Smooth muscle cell (in vitro differentiated cells): ENCODE measurements at regions not wholly inside any gene's neighbourhood (a gene's known extent, or its start where the extent isn't known, plus 50 kb on each side); places are given as distances from the start of the nearest gene placed in this dataset.

ENCODE experiments used
- DNase-seq: peaks from one replicate; lab custom pipeline; 2025; ENCODE audit not compliant: unreplicated experiment; lab: John Stamatoyannopoulos, UW
- H2AFZ ChIP-seq: fragments of 200-600 bp; sonication (generic); 2 replicates; pipeline ENCODE4 v1.6.0; 2016; ENCODE audit warnings: antibody characterized with exemption, low read depth, mild to moderate bottlenecking
- H3F3A ChIP-seq: fragments of 200-600 bp; sonication (generic); 2 replicates; pipeline ENCODE4 v1.6.0; 2017; ENCODE audit warnings: antibody characterized with exemption, low read depth
- H3K27ac ChIP-seq: fragments of 200-600 bp; sonication (generic); 2 replicates; pipeline ENCODE4 v1.5.1; 2016; ENCODE audit warnings: low read depth, mild to moderate bottlenecking
- H3K27me3 ChIP-seq: fragments of 200-600 bp; sonication (generic); 2 replicates; pipeline ENCODE4 v1.6.1; 2016; ENCODE audit warnings: low read depth, mild to moderate bottlenecking
- H3K36me3 ChIP-seq: fragments of 200-600 bp; sonication (generic); 2 replicates; pipeline ENCODE4 v1.5.1; 2016; ENCODE audit warnings: low read depth
- H3K4me1 ChIP-seq: fragments of 200-600 bp; sonication (generic); 2 replicates; pipeline ENCODE4 v1.5.1; 2016; ENCODE audit warnings: low read depth
- H3K4me2 ChIP-seq: fragments of 200-600 bp; sonication (generic); 2 replicates; pipeline ENCODE4 v1.6.0; 2016; ENCODE audit warnings: mild to moderate bottlenecking
- H3K4me3 ChIP-seq: fragments of 200-600 bp; sonication (generic); 2 replicates; pipeline ENCODE4 v1.5.1; 2016; ENCODE audit warnings: mild to moderate bottlenecking
- H3K79me2 ChIP-seq: fragments of 200-600 bp; sonication (generic); 2 replicates; pipeline ENCODE4 v1.6.0; 2016; ENCODE audit warnings: low read depth, mild to moderate bottlenecking
- H3K9ac ChIP-seq: fragments of 200-600 bp; sonication (generic); 2 replicates; pipeline ENCODE4 v1.6.0; 2016; ENCODE audit warnings: low read depth
- H3K9me3 ChIP-seq: fragments of 200-600 bp; sonication (generic); replicated peaks from 2 replicates; pipeline ENCODE4 v1.5.1; 2016; ENCODE audit warnings: low read depth
- H4K20me1 ChIP-seq: fragments of 200-600 bp; sonication (generic); 2 replicates; pipeline ENCODE4 v1.6.0; 2016; ENCODE audit warnings: low read depth
- WGBS: methylation state at CpG from one replicate; pipeline ENCODE4 v1.1.7; 2016; ENCODE audit warnings: low lambda C conversion rate; 5-methylcytosine and 5-hydroxymethylcytosine counted together
- TF ChIP-seq, protein P1 (sequence below): fragments of 200-600 bp; sonication (generic); IDR thresholded peaks from 2 replicates; pipeline ENCODE4 v1.5.1; 2017; ENCODE audit warnings: borderline replicate concordance, mild to moderate bottlenecking, antibody characterized with exemption; ENCODE audit not compliant: insufficient read depth, poor library complexity, severe bottlenecking

DNA sequence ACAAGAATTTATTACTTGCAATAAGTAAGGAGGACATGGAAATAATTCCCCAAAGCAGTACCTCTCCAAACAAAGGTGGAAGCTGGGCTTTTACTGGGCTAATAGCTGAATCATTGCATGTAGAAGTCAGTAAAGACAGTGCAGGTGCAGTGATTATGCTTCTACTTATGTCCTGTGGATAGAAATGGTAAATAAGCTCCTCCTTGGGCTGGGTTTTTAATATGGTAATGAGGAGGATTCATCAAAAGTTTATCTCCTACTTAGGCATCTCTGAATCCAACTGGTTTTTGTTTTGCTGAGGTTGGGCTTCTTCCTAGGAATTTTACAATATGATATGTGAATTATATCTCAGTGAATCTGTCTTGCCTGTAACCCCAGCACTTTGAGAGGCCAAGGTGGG lies 297.4 kb upstream of the MC4R start:
- no peaks in the 10 kb centered on the region for H3K79me2 ChIP-seq
- no peaks in the 10 kb centered on the region for H3K9me3 ChIP-seq
- no peak overlapping the region for H3K27ac ChIP-seq
- no peak for DNase-seq
- TF ChIP-seq, protein P1, sequence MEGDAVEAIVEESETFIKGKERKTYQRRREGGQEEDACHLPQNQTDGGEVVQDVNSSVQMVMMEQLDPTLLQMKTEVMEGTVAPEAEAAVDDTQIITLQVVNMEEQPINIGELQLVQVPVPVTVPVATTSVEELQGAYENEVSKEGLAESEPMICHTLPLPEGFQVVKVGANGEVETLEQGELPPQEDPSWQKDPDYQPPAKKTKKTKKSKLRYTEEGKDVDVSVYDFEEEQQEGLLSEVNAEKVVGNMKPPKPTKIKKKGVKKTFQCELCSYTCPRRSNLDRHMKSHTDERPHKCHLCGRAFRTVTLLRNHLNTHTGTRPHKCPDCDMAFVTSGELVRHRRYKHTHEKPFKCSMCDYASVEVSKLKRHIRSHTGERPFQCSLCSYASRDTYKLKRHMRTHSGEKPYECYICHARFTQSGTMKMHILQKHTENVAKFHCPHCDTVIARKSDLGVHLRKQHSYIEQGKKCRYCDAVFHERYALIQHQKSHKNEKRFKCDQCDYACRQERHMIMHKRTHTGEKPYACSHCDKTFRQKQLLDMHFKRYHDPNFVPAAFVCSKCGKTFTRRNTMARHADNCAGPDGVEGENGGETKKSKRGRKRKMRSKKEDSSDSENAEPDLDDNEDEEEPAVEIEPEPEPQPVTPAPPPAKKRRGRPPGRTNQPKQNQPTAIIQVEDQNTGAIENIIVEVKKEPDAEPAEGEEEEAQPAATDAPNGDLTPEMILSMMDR, result no peak
- H3K27me3 ChIP-seq, result no peaks in the 10 kb centered on the region
- H3K9ac ChIP-seq, result no peak overlapping the region
- H3K4me1 ChIP-seq, result no peaks in the 10 kb centered on the region
- no peak overlapping the region for H2AFZ ChIP-seq
- no peaks in the 10 kb centered on the region for H4K20me1 ChIP-seq
- no peak overlapping the region for H3K4me2 ChIP-seq
- no peaks in the 10 kb centered on the region for H3K36me3 ChIP-seq
- H3K4me3 ChIP-seq, result no peak overlapping the region
- H3F3A ChIP-seq, result no peaks in the 10 kb centered on the region

DNA sequence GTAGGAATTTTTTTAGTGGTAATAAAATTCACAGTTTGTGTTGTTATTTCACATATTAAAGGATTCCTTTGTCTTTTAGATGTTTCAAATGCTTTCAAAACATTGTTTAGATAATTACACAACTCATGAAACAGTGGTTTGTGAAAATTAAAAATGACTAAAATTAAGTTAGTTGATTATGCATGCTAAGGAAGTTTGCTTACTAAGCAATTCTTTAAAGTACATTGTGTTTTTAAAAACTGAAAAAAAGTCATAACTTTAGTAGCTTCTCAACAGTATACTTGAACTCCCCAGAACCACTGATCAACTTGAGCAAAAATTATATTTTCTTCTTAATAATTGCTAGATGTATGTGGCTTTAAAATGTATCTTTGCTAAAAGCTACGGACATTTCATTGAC lies 298.4 kb upstream of the MC4R start:
- Histone ChIP-seq H3K27me3 (no peaks in the 10 kb centered on the region), H3K79me2 (no peaks in the 10 kb centered on the region), H3K4me2 (no peak overlapping the region), H4K20me1 (no peaks in the 10 kb centered on the region), H3K36me3 (no peaks in the 10 kb centered on the region), H3K4me1 (no peaks in the 10 kb centered on the region), H3F3A (no peaks in the 10 kb centered on the region), H3K9ac (no peak overlapping the region), H3K4me3 (no peak overlapping the region), H2AFZ (no peak overlapping the region), H3K27ac (no peak overlapping the region), H3K9me3 (no peaks in the 10 kb centered on the region)
- TF ChIP-seq, protein P1, result no peak
- WGBS, result 85% methylated on average over 1 of the region's 1 CpG
- no peak for DNase-seq

DNA sequence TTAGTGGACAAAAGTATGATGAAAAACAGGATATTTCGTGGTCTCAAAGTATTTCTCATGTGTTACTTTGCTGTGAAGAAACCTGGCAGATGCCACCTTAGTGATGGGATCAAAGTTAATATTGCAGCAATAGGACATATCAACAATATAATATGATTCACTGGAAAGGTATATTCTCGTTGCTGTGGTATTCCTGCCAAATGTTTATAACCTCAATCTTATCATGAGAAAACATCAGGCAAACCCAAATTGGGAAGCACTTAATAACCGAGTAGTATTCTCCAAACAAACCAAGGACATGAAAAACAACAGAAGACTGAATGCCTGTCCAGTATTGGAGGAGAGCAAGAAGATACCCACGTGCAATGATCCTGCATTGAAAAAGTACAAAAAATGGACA lies 302.6 kb upstream of the MC4R start:
- H3K4me2 ChIP-seq, result no peak overlapping the region
- H4K20me1 ChIP-seq, result no peaks in the 10 kb centered on the region
- no peaks in the 10 kb centered on the region for H3K9me3 ChIP-seq
- TF ChIP-seq, protein P1, result no peak
- H3K36me3 ChIP-seq, result no peaks in the 10 kb centered on the region
- no peak overlapping the region for H3K9ac ChIP-seq
- H3K79me2 ChIP-seq, result no peaks in the 10 kb centered on the region
- no peak overlapping the region for H3K27ac ChIP-seq
- no peaks in the 10 kb centered on the region for H3K4me1 ChIP-seq
- peaks cover 9% of the 10 kb centered on the region for H3K27me3 ChIP-seq
- WGBS, result 64% methylated on average over 4 of the region's 4 CpGs
- no peak overlapping the region for H3K4me3 ChIP-seq
- no peaks in the 10 kb centered on the region for H3F3A ChIP-seq
- DNase-seq, result no peak
- no peak overlapping the region for H2AFZ ChIP-seq

DNA sequence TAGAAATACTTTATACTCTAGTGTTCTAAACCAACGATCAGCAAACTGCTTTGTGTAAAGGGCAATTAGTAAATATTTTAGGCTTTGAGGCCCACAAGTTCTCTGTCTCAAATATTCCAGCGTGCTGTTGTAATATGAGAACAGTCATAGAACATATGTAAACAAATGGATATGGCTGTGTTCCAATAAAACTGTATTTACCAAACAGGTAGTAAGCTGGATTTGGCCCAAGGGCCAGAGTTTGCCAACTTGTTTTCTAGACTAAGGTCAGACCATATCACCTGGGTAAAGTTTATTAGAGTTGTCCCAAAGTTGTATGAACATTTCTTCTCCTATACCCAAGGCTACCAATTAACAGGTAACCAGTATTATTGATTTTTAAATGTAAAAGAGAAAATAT lies 303.2 kb upstream of the MC4R start:
- no peaks in the 10 kb centered on the region for H3F3A ChIP-seq
- DNase-seq, result no peak
- H3K9ac ChIP-seq, result no peak overlapping the region
- no peaks in the 10 kb centered on the region for H3K79me2 ChIP-seq
- peaks cover 9% of the 10 kb centered on the region for H3K27me3 ChIP-seq
- no peaks in the 10 kb centered on the region for H3K9me3 ChIP-seq
- TF ChIP-seq, protein P1, result no peak
- no peak overlapping the region for H3K4me2 ChIP-seq
- no peaks in the 10 kb centered on the region for H3K36me3 ChIP-seq
- WGBS, result 77% methylated on average over 2 of the region's 2 CpGs
- no peaks in the 10 kb centered on the region for H4K20me1 ChIP-seq
- H2AFZ ChIP-seq, result no peak overlapping the region
- H3K4me3 ChIP-seq, result no peak overlapping the region
- H3K27ac ChIP-seq, result no peak overlapping the region
- H3K4me1 ChIP-seq, result no peaks in the 10 kb centered on the region
